ENCODE measurements at regions not wholly inside any gene's neighbourhood (a gene's known extent, or its start where the extent isn't known, plus 50 kb on each side); places are given as distances from the start of the nearest gene placed in this dataset.

DNA sequence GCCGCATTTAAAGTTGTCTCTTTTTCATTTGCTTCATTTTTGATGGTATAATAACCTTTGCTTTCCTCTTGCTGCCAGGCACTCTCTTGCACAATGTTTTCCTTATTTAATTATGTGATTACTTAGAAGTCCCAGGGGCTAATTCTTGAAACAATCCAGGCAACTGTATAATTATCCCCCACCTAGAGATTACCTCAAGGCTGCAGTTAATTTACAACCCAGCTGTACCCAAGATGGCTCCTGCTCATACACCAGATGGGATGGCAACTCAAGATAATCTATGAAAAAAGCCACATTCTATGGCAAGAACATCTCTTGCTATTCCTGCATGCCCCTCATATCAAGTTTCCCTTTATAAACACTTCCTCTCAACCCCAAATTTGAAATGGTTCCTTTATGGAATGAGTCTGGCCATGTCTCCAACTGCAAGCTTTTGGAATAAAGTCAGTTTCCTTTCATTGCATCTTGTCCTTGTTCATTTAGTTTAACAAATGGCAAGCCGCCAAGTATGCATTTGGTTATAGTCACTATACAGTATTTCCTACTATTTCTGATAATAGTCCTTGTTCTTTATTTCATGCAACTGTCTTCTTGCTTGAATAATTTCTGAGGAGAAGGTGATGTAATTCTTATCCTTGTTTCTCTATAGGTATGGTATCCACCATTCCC, 1042.6 kb downstream of the PLA2G4A start:
- FAIRE-seq (no peak), DNase-seq (ENCODE audit: insufficient read length, low spot score) (no peak)
- no peak for TF ChIP-seq POLR2A (IDR thresholded peaks at IDR 0.05; ENCODE audit: low read depth, low read length)

DNA sequence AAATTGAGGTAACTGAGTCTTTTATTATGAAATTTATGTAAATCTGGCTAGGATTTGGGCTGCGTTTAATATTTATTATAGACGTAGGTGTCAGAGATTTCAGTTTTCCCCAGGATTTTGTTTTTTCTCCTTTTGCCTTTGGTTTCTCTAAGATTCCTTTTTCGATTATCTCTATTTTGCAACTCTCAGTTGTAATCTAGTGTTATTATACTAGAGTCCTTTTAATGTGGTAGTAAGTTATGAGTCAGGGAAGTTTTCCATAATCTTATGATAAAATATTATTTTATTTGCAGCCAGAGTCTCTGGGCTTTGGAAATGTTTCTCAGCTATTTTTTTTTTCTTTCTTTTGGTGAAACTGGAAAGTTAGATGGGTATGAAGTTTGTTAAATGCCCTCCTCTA, 1043.8 kb downstream of the PLA2G4A start:
- DNase-seq (ENCODE audit: insufficient read length, low spot score) = no peak
- no peak for FAIRE-seq
- TF ChIP-seq POLR2A (IDR thresholded peaks at IDR 0.05; ENCODE audit: low read depth, low read length) = no peak

DNA sequence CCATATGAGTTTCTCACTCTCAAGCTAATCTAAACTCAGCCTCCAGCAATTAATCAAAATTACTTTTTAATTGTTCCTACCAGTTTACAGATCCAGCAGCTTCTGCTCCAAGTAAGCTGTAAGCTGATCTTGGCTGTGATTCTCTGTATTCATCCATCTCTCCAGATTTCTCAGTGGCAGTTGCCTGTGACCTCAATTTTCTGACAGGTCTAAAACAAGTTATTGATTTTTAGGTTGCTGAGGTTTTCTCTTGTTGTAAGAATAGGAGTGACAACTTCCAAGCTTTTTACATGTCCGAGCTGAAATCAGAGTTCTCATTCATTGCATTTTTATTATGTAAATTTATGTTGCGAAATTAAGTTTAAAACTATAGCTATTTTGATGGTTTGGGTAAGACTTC, 1044.4 kb downstream of the PLA2G4A start:
- TF ChIP-seq POLR2A (IDR thresholded peaks at IDR 0.05; ENCODE audit: low read depth, low read length) = no peak
- FAIRE-seq = no peak
- DNase-seq (ENCODE audit: insufficient read length, low spot score) = no peak

DNA sequence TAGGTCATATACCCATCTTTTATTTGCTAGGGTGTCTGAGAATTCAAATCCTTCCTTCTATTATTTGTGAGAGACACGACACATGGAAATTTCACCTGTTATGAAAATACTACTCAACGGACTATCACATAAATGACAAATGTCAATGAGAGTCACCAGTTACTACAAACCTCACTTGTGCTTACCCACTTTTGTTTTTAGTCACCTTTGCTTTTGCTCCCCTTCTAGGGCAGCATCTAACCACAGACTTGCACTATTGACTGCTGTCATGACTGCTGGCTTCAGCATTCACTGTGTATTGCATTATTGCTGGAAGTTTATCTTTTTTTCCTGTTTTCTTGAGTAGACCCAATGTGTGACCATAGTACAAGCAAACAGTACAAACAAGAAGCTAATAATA, 1048.0 kb downstream of the PLA2G4A start:
- TF ChIP-seq POLR2A (IDR thresholded peaks at IDR 0.05; ENCODE audit: low read depth, low read length) = no peak
- FAIRE-seq = no peak
- no peak for DNase-seq (ENCODE audit: insufficient read length, low spot score)

DNA sequence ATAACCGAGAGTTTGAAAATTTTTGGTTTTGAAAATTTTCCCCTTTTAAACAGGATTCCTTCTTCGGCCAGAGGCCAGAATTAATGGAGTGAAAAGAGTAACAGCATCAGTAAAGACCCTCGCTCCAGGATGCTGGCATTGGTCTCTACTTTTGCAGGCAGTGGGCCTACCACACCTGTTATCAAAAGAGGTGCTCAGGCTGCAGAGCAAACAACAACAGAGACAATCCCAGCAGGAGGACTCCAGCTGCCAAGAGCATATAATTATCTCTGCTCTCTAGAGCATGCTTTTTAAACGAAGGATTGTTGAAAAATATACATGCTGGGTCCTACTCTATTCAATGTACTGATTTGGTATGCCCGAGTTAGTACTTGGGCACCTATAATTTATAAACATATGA, 1048.5 kb downstream of the PLA2G4A start:
- no peak for TF ChIP-seq POLR2A (IDR thresholded peaks at IDR 0.05; ENCODE audit: low read depth, low read length)
- DNase-seq (ENCODE audit: insufficient read length, low spot score) = no peak
- no peak for FAIRE-seq

DNA sequence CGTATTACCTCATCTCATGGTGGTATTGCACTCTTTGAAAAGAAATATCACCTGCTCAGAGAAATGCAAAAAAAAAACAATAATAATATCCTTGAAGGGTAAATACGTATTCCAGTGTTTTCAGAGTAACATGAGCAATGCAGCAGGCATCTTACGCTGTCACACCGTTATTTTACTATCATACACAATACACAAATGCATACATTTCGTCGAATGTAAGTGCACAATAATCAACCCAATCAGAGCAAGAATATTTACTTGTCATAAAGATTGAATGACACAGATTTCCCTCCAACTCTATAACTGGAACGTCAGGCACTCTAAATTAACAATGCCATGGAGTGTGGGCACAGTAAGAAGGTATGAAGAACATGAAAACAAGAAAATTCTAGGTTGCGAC, 1050.1 kb downstream of the PLA2G4A start:
- no peak for TF ChIP-seq POLR2A (IDR thresholded peaks at IDR 0.05; ENCODE audit: low read depth, low read length)
- FAIRE-seq (no peak), DNase-seq (ENCODE audit: insufficient read length, low spot score) (no peak)

DNA sequence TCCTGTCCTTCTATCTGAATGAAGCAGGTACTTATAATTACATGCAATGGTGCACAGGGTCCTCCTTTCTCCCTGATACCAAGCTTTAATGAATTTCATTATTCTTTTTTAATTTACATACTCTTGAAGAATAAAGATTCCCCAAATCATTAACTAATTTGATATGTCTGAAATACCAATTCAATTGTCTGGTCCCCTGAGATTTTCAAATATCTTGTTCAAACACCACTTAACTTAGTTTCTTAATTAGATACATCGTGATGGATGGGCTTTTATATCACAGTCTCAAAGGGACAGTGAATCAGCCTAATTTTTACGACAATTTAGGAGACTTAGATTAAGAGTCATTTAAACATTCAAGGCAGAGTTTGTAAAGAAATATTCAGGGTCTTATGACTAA, 1054.6 kb downstream of the PLA2G4A start:
- no peak for FAIRE-seq
- TF ChIP-seq POLR2A (IDR thresholded peaks at IDR 0.05; ENCODE audit: low read depth, low read length) = no peak
- DNase-seq (ENCODE audit: insufficient read length, low spot score) = no peak

DNA sequence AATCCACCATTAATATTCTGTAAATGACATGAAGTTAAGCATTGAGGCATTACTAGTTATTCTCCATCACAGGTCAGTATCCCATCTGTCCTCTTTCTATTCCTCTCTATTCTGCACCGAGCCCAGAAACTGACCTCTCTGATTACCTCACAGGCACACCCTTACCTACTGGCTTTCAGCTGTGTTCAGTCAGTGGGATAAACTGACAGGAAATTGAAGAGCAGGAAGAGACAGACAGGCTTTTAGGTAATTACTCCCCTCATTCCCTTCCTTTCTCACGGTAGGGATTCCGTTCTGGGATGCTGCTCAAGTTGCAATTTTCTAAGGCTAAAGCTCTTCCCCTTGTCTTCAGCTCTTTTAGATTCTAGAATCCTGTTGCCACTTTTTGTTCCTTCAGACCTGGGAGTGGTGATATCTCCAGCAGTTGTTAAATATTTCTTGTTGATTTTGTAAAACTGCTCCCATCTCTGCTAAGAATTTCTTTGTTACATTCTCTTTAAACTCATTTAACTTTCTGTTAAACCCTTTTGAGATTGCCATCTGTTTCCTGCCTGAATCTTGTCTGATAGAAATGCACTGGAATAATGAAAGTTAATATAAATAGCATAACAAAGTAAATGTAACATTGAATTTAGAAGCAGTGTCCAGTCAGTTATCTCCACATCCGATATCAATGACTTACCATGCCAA, 1063.4 kb downstream of the PLA2G4A start:
- DNase-seq (ENCODE audit: insufficient read length, low spot score) (no peak), FAIRE-seq (no peak)
- no peak for TF ChIP-seq POLR2A (IDR thresholded peaks at IDR 0.05; ENCODE audit: low read depth, low read length)

DNA sequence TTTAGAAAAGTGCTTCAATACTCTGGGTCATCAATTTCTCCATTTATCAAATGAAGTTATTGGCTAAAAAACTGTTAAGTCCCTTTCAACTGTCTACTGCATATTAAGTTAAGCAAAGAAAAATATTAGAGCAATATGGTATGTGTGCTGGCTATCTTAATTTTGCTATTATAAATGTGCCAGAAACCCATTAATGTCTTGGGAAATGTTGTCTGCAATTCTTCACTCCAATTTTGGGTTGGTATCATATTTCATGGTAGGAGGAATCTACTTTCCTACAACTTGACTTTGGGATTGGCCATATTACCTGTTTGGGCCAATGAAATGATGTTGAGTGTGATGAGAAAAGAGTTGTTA, 1063.9 kb downstream of the PLA2G4A start:
- TF ChIP-seq POLR2A (IDR thresholded peaks at IDR 0.05; ENCODE audit: low read depth, low read length) = no peak
- FAIRE-seq (no peak), DNase-seq (ENCODE audit: insufficient read length, low spot score) (no peak)

DNA sequence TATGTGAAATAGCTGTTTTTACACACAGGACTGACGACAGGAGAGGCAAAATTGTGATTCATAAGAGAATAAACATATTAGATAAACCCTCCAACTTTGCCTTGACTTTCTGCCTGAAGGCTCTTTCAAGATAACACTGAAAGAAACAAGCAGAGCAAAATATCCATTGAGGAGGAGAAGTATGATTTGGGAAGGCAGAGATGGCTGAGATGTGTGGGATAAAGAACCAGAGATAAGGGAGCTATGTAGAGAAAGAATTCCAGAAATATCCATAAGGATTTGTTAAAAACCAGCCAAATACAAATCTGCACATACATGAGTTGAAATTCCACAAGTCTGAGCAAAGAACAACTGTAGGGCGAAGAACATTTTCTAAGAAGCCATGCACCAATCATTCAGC, 1064.7 kb downstream of the PLA2G4A start:
- FAIRE-seq (no peak), DNase-seq (ENCODE audit: insufficient read length, low spot score) (no peak)
- TF ChIP-seq POLR2A (IDR thresholded peaks at IDR 0.05; ENCODE audit: low read depth, low read length) = no peak

DNA sequence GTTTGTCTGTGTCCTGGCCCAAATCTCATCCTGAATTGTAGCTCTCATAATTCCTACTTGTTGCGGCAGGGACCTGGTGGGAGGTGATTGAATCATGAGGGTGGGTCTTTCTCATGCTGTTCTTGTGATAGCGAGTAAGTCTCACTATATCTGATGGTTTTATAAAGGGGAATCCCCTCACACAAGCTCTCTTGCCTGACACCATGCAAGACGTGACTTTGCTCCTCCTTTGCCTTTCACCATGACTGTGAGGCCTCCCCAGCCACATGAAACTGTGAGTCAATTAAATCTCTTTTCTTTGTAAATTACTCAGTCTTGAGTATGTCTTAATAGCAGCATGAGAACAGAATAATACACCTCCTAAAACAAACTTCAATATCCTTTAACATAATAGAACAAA, 1065.6 kb downstream of the PLA2G4A start:
- DNase-seq (ENCODE audit: insufficient read length, low spot score) (no peak), FAIRE-seq (no peak)

DNA sequence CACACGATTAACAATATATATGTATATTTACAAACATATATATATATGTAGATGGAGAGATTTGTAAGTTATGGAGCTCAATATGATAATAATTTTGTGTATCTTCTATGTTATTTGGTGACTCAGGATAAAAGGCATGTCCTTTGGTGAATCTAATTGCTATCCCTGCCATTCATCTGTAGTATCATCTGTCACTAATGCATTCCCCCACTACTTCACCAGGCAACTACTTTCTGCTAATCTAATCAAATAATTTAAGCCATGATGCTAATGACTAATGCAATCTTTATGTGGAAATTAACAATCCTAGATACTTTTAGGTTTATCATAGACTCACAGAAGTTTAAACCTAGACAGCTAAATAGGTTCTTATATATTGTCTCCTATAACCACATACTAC, 1074.5 kb downstream of the PLA2G4A start:
- FAIRE-seq (no peak), DNase-seq (ENCODE audit: insufficient read length, low spot score) (no peak)
- TF ChIP-seq POLR2A (IDR thresholded peaks at IDR 0.05; ENCODE audit: low read depth, low read length) = no peak

More for the DNA sequence above, 1065.6 kb downstream of the PLA2G4A start:
- no peak for TF ChIP-seq POLR2A (IDR thresholded peaks at IDR 0.05; ENCODE audit: low read depth, low read length)

DNA sequence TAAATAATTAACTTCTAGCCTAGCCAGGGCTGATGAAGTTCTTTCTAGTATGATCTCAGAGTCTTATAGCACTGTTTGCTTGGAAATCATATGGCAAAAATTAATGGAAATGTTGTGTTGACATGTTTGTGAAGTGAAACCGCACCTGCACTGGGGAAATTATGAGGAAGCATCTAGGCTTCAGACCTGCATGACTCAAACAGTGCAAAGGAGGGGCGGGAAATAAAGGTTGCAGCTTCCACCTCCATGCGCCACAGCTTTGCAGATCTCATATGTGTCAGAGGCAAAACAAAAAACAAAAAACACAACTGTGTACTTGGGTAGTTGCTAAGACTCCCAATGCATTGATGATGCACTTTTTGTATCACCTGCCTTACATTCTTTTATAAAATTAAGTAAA, 1080.6 kb downstream of the PLA2G4A start:
- no peak for TF ChIP-seq POLR2A (IDR thresholded peaks at IDR 0.05; ENCODE audit: low read depth, low read length)
- FAIRE-seq (no peak), DNase-seq (ENCODE audit: insufficient read length, low spot score) (no peak)

DNA sequence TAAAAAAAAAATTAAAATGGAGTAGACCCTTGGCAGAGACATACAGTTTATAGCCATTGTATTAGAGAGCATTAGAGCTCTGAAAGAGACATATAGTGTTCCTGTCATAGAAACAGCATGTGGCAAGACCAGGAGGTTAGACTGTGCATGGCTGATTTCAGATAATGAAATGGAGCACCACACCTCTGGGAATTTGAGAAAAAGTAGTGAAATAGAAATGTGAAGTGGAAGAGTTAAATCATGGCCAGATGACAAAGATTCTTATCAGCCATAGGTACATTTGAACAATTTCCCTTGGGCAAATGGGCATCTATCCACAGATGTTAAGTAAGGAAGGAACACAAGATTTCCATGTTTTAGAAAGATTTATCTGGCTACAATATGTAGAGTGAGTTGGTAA, 1083.1 kb downstream of the PLA2G4A start:
- DNase-seq (ENCODE audit: insufficient read length, low spot score) = no peak
- FAIRE-seq = no peak
- TF ChIP-seq POLR2A (IDR thresholded peaks at IDR 0.05; ENCODE audit: low read depth, low read length) = no peak

DNA sequence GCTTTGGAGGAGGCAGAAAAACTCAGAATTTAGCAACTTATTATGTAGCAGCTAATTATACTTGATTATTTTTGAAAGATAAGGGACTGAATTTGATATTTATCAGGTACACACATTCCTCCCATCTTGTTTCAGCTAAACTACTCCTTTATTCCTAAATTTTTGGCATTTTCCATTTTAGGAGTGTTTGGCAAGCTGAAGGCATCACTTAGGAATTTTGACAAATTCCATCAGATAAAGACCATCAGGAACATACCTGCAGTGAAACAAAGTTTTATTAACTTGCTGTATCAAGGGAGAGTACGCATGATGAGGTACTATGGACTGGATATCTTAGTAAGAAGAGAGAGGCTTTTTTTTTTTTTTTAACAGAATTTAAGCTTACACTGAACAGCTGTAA, 1092.2 kb downstream of the PLA2G4A start:
- TF ChIP-seq POLR2A (IDR thresholded peaks at IDR 0.05; ENCODE audit: low read depth, low read length) = no peak
- FAIRE-seq (no peak), DNase-seq (ENCODE audit: insufficient read length, low spot score) (no peak)

Measured in H54 (cell line).